ENCODE measurements at regions not wholly inside any gene's neighbourhood (a gene's known extent, or its start where the extent isn't known, plus 50 kb on each side); places are given as distances from the start of the nearest gene placed in this dataset.

DNA sequence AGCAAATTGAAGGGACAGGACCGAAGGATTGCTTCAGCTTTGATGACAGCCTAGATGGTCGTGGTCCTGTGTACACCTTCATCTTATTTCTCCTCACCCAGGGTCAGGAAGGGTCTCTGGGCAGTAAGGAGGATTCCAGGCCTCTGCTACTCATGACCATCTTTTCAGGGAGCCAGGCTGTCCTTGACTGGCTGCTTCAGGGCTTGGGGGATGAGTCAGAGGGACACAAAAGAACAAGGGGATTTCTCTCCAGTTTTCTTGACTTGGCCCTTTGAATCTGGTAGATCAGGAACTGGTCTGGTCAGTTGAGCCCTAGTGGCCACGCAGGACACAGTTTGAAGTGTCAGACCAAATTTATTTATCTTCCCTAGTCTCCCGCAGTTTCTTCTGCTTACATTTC is 402.1 kb upstream of the CHD6 start:
- no peak for DNase-seq (ENCODE audit: low spot score)

DNA sequence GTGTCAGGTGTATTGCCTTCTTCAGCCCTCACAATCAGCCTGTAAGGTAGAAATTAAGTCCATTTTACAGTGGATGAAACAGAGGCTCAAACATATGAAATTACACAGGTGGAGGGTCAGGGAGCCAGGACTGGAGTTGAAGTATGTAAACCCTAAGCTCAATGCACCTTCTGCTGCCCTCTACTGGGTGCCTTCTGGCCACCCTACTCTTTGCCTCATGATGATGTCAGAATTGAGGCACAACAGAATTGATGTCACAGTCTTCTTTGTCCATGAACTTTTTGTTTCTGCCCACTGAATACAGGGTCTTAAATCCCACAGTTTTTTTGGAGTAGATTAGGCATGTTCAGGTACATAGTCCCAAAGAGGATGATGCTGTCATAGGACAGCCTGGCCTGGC is 400.8 kb upstream of the CHD6 start:
- DNase-seq (ENCODE audit: low spot score), result no peak

- DNase-seq (ENCODE audit: low spot score), result no peak
Measured at GRCh38 chr20:42010090-42010489, 391.9 kb upstream of the CHD6 start.

- no peak for DNase-seq (ENCODE audit: low spot score)
Measured at GRCh38 chr20:42007251-42007650, 389.1 kb upstream of the CHD6 start.

DNA sequence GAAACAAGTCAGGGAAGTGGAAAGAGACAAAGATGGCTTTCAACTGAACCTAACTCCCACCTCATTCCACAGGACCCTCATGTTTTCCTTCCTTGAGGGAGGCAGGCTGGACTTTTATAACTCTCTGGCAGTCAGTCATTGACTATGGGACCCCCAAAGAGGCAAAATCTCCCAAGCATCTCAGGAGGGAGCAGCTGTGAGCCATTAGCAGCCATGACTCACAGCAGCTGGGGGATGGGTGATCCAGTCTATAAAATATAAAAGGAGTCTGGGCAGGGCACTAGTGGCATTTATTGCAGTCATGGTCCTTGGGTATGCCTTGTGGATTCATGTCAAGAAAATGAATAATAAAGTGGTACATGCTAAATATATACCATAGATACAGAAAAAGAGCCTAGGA is 387.0 kb upstream of the CHD6 start:
- DNase-seq (ENCODE audit: low spot score), result no peak

DNA sequence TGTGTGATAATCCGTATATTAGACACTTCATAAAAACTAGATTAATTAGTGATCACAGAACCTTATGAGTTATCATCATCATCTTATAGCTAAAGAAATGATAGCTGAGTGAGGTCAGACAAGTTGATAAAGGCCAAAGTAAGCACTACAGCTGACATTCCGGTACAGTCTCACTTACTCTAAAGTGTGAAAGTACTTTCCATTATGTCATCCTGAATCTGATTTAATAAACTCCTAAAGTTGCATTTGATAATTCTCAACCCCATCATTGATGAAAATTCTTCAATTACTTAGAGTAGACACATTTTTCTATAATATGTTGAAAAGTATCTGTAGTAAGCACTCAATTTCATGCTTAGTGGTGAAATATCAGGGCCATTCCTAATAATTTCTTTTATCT is 385.2 kb upstream of the CHD6 start:
- DNase-seq (ENCODE audit: low spot score), result no peak

DNA sequence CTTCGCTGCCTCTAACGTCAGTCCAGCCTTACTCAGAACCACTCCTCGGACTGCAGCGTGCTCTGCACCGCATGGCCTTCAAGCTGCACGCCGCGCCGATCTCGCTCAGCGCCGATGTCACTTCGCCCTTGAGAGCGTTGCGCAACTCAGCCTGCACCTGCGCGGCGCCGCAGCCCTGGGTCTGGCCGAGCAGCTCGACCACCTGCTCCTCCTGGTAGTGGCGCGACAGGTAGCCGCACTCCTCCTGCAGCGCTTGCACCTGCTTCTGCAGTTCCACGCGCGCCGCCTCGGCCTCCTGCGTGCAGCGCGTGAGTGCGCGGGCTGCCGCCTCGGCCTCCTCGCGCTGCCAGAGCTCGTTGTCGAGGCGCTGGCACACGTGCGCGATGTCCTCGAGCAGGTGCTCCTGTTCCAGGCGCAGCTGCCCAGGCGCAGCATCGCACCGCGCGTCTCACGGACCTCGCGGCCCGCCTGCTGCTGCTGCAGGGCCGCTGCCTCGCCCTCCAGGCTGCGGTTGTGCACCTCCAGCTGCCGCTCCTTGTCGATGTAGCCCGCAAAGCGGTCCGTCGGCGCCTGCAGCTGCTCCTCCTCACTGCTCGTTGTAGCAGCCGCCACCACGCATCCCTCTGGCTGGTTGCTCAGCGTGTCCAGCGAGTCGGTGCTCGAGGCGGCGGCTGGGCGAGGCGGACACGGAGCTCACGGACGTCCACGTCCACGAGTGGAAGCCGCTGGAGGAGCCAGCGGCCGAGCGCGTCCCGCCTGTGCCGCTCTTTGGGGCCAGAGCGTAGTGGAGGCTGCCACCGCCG is 380.6 kb upstream of the CHD6 start:
- no peak for DNase-seq (ENCODE audit: low spot score)

GRCh38 chr20:41996951-41997350 is 378.8 kb upstream of the CHD6 start:
- no peak for DNase-seq (ENCODE audit: low spot score)

GRCh38 chr20:41992481-41992880 is 374.3 kb upstream of the CHD6 start:
- DNase-seq (ENCODE audit: low spot score), result no peak

GRCh38 chr20:41991412-41991811 is 373.2 kb upstream of the CHD6 start:
- DNase-seq (ENCODE audit: low spot score), result no peak

DNA sequence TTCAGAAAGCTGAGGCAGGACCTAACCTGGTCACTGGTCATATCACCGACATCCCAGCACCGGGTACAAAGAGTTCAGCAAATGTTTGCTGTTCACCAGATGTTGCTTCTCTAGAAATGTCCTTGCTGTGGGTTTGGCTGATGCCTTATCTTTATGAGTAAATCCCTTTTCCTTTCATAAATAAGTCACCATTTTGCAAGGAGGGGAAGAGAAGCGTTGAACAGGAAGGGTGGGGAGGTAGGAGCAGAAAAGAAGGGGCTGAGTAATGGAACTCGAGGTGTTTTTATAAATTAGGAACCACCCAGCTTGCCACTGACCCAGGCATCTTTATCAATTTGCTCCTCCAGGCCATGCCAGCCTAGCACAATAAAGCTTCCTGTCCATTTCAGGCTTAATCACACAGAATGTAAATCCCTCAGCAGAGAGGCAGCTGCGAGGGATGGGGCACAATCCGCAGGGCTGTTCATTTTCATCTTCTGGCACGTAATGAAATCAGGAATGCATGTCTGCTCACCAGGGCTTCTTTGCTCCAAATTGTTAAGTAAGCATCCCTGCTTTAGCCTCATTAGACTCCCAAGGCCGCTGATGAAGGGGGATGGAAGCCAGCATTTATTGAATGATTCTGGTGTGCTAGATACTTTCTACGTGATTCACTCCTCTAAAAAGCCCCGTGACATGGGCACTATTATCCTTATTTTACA is 371.9 kb upstream of the CHD6 start:
- DNase-seq (ENCODE audit: low spot score), result no peak

GRCh38 chr20:41989039-41989679 is 371.0 kb upstream of the CHD6 start:
- no peak for DNase-seq (ENCODE audit: low spot score)

DNA sequence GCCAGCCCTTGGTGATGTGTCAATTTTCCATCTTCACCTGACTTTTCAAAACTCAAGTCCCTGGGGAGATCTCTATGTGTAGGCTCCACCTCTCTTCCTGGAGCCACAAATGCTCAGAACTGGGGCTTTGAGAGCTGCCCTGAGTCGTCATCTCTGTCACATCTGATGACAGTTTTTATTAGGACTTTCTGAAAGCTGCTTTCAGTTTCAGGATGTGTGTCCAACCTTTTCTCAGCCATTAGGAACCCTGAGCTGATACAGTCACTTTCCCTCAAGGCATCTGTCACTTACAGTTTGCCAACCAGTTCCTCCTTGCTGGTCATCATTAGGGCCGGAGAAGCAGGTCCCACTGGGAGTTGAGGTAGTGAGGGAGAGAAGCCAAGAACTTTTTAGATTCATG is 365.9 kb upstream of the CHD6 start:
- DNase-seq (ENCODE audit: low spot score), result no peak

DNA sequence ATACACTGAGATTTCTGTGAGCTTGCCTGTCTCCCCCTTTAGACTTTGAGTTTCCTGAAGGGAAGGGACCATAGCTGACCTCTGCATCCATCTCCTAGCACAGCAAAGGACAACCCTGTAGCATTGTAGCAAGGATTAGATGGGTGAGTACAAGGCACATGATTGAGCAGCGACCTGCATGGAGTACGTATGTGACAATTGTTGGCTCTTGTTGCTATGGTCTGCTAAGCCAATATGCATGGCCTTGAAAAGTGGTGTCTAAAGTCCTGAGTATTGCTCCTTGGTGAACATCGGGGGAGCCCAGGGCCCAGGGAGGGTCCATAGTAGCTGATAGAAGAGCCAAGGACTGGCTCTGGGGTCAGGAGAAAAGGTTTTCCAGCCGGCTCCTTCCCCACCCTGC is 365.0 kb upstream of the CHD6 start:
- no peak for DNase-seq (ENCODE audit: low spot score)

GRCh38 chr20:41981746-41982145 is 363.6 kb upstream of the CHD6 start:
- no peak for DNase-seq (ENCODE audit: low spot score)

- no peak for DNase-seq (ENCODE audit: low spot score)
Measured at GRCh38 chr20:41978875-41979274, 360.7 kb upstream of the CHD6 start.

- no peak for DNase-seq (ENCODE audit: low spot score)
Measured at GRCh38 chr20:41978246-41978790, 360.1 kb upstream of the CHD6 start.

- DNase-seq (ENCODE audit: low spot score), result no peak
Measured at GRCh38 chr20:41969656-41970055, 351.5 kb upstream of the CHD6 start.

DNA sequence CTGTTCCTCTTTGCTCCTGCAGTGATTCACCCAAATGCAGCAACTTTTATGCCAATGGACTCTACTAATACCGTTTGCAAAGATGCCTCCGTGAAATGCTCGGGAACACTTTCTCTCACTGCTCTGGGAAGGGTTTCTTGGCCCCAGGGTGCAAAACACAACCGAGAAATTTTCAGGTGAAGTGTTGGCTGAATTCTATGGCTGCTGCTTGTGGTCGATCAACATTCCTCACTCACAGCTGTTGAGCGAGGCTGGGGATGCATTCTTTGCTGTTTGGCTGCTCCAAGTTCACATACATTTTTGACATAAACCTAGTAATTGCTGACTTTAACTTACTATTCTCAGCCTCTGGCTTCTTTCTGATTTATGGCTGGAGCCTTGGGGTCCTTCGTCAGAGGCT is 342.0 kb upstream of the CHD6 start:
- DNase-seq (ENCODE audit: low spot score), result no peak

DNA sequence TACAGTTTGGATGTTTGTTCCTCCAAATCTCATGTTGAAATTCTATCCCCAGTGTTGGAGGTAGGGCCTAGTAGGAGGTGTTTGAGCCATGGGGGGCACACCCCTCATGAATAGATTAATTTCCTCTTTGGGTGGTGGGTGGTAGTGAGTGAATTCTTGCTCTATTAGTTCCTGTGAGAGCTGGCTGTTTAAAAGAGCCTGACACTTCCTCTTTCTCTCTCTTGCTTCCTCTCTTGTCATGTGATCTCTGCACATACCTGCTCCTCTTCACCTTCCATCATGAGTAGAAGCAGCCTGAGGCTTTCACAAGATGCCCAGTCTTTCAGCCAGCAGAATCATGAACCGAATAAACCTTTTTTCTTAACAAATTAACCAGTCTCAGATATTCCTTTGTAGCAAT is 340.2 kb upstream of the CHD6 start:
- no peak for DNase-seq (ENCODE audit: low spot score)

DNA sequence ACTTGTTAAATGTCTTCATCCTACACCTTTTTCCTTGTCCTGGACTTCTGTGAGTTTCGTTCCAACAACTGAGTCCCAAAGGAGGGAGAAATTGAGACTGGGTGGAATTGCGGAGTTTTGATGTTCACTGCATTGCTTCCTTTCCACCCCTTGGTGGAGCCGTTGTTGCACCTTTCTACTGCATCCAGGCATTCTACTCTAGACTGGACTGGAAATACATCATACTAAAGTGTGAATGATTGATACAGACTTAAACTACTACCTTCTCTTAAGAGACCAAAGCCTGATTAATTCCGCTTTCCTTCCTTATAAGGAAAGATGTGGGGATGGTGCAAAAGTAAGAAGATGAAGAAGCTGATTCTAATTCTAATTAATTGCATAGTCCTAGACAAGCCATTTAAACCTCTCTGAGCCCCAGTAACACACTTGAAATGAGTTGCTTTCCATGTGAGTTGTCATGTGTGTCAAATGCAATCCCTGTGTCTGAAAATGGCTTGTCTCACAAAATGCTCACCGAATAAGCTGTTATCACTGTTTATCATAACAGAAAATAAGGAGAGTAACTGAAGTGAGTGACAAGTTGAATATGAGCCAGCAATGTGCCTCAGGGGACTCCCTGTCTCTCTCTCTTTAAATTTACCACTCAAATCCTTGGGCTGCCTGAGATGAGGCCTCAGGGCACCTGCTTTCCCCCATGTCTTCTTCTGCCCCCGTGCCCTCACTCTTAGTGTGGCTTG is 338.3 kb upstream of the CHD6 start:
- DNase-seq (ENCODE audit: low spot score), result no peak

- DNase-seq (ENCODE audit: low spot score), result no peak
Measured at GRCh38 chr20:41952166-41952565, 334.0 kb upstream of the CHD6 start.
